ENCODE measurements at regions not wholly inside any gene's neighbourhood (a gene's known extent, or its start where the extent isn't known, plus 50 kb on each side); places are given as distances from the start of the nearest gene placed in this dataset.

GRCh38 chr21:35243171-35243570 is 194.1 kb upstream of the RUNX1 start:
- H3K36me3 ChIP-seq (ENCODE audit: control insufficient read depth in 2 of 2, extremely low read depth in 1 of 2, insufficient read depth in 2 of 2, low read length in 2 of 2), result no peaks in the 10 kb centered on the region
- no peak for TF ChIP-seq MAX (IDR thresholded peaks at IDR 0.05; ENCODE audit: insufficient read depth, insufficient read length)
- no peak for TF ChIP-seq JUN (IDR thresholded peaks at IDR 0.05; ENCODE audit: borderline replicate concordance, insufficient read depth, insufficient read length, low read depth)
- TF ChIP-seq POLR2AphosphoS5 (IDR thresholded peaks at IDR 0.05; ENCODE audit: insufficient read depth, low read depth, low read length), result no peak
- TF ChIP-seq FOS (IDR thresholded peaks at IDR 0.05; ENCODE audit: borderline replicate concordance, insufficient read depth, low read length), result no peak
- no peak for TF ChIP-seq POLR2A (IDR thresholded peaks at IDR 0.05; ENCODE audit: low read depth, low read length)
- no peak for TF ChIP-seq CTCF (IDR thresholded peaks at IDR 0.05; ENCODE audit: extremely low read depth in 1 of 2, insufficient read depth in 1 of 2, low read depth in 1 of 2, low read length in 2 of 2)
- TF ChIP-seq GATA2 (IDR thresholded peaks at IDR 0.05; ENCODE audit: insufficient read depth, insufficient read length, low read depth, low read length), result no peak
- TF ChIP-seq EZH2 (IDR thresholded peaks at IDR 0.05; ENCODE audit: borderline replicate concordance, low read depth, low read length, severe bottlenecking), result no peak
- TF ChIP-seq MYC (IDR thresholded peaks at IDR 0.05; ENCODE audit: low read depth, low read length), result no peak
- no peaks in the 10 kb centered on the region for H3K79me2 ChIP-seq (ENCODE audit: control insufficient read depth, insufficient read depth, low read length)
- no peaks in the 10 kb centered on the region for H3K4me1 ChIP-seq (ENCODE audit: control insufficient read depth, extremely low read depth, insufficient read depth, low read length)
- CTCF ChIA-PET, result no interaction called here
- no peaks in the 10 kb centered on the region for H3K9me3 ChIP-seq (replicated peaks; ENCODE audit: control insufficient read depth, insufficient read depth, low read length)
- H4K20me1 ChIP-seq (replicated peaks; ENCODE audit: control insufficient read depth, extremely low read depth, insufficient read depth, low read length), result no peaks in the 10 kb centered on the region
- intact Hi-C loops (cut with micrococcal nuclease), result no loop called here
- no peak overlapping the region for H3K4me2 ChIP-seq (ENCODE audit: insufficient read depth, low read length)
- H3K27me3 ChIP-seq (ENCODE audit: control insufficient read depth in 2 of 2, insufficient read depth in 2 of 2, low read length in 2 of 2), result peaks cover 0 to 5% of the 10 kb centered on the region in 2 experiments
- H3K27ac ChIP-seq (ENCODE audit: insufficient read depth, low read depth, low read length), result no peak overlapping the region
- no peak for DNase-seq (ENCODE audit: low read depth, low spot score)
- no peak for FAIRE-seq
- no peak overlapping the region for H2AFZ ChIP-seq (ENCODE audit: low read depth, low read length)
- POLR2A ChIA-PET, result no interaction called here
- no TSS peak for BruUV-seq (replicated peaks)
- dilution Hi-C loops (cut with MboI; ENCODE audit: extremely low pct_ligation_motif_present, low sequenced_read_pairs), result no loop called here
- H3K9ac ChIP-seq (replicated peaks; ENCODE audit: extremely low read depth, insufficient read depth, low read length), result no peak overlapping the region
- H3K4me3 ChIP-seq (replicated peaks in 1 of 3; ENCODE audit: insufficient read depth in 1 of 3, low read depth in 1 of 3, low read length in 3 of 3), result no peak overlapping the region
- no peaks in the 10 kb centered on the region for H3K9me1 ChIP-seq (replicated peaks; ENCODE audit: control insufficient read depth, extremely low read depth, insufficient read depth, low read length)

Measured in endothelial cell of umbilical vein (primary cell).